Stimulated activated CD4-positive, alpha-beta T cell treated with anti-CD3 and anti-CD28 coated beads, Interleukin-12 subunit alpha, Interleukin-12 subunit beta, amount 100 ng/mL, for 24 hours (primary cell): ENCODE measurements at regions not wholly inside any gene's neighbourhood (a gene's known extent, or its start where the extent isn't known, plus 50 kb on each side); places are given as distances from the start of the nearest gene placed in this dataset.

Source experiments
- DNase-seq, 2 experiments: peaks; one replicate each; pipeline ENCODE4 v3.0.0-alpha.2; 2020; ENCODE audit warnings: low read depth in 2 of 2

DNA sequence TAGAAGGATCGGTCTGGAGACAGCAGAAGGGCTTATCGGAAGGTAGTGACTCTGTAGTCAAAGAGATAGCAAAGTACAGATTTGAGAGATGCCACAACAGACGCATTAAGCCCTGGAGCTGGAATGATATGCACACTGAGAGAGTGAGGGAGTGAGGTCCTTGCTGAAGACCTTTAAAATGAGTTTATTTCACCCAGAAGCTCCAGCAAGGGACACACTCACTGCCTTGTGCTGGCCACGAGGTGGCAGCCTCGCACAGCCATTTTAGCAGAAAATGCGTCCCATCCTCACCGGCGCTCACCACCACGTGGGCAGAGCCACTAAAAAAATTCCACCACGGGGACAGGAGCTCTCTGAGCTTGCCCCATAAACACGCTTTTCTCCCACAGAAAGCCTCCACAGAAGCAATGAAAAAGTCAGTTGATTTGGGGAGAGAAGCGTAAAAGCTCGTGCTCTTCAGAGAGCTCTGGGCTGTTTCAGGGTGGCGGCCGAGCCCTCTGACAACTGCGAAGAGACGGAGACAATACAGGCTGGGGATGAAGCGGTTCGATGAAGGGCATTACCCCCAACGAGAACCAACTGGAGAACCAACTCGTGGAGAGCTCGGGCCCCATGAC, 163.0 kb upstream of the KLF14 start:
- DNase-seq: peak in 1 of 2 experiments; percentile 65

DNA sequence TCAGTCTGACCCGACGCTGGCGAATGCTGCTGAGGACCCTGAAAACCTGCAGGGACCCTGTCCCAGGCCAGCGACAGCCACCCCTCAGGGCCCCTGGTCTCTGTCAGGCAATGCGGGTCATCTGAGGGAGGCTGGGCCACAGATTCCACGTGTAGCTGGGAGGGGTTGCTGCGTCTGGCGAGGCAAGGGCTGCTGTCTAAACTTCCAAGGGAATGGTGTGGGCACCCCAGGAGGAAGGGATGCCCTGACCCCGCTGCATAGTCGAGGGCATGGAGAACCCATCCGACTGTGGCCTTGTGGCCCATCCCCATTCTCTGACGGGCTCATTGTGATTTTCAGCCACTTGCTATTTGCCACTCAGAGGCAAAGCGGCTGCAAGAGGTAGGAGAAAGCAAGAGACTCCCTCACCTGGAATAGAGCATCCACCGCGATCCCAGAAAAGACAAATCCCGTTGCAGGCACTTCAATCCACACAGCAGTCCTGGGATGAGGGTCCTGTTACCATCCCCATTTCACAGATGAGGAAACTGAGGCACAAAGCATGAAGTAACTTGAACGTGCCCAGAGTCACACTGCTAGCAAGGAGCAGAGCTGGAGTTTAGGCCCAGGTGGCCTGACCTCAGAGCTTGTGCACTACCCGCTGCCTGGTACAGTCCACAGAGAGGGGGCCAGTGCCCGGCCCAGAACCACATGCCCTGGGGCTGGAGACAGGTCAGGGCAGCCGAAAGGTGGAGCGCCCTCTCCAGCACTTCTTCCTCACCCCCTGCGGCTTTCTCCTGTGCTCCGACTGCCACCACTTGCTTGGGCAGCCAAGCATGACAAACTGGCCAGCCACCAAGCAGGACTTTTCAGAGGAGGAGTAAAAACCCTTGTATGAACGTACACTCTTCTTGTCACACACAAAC, 163.8 kb upstream of the KLF14 start:
- no peak for DNase-seq

DNA sequence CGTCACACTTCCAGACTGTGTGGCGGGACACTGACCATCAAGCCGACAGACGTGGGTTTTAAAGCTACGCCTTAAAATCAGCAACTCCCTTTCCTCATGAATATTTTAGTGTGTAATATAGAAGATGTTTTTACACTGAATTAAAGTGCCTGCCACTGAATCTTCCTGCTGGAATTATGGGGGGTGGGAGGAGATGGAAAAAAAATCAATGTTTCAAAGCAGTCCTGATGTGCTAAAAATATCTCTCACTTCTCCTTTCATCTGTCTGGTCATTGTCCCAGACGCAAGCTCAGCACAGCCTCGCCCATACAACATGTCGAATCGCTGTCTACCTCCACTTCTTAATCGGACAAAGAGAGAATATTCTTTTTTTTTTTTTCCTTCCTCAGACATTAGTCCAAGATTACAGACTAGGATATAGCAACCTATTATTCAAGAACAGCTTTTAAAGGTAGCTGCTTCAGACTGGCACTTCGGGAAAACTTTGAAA, 165.1 kb upstream of the KLF14 start:
- DNase-seq: no peak

DNA sequence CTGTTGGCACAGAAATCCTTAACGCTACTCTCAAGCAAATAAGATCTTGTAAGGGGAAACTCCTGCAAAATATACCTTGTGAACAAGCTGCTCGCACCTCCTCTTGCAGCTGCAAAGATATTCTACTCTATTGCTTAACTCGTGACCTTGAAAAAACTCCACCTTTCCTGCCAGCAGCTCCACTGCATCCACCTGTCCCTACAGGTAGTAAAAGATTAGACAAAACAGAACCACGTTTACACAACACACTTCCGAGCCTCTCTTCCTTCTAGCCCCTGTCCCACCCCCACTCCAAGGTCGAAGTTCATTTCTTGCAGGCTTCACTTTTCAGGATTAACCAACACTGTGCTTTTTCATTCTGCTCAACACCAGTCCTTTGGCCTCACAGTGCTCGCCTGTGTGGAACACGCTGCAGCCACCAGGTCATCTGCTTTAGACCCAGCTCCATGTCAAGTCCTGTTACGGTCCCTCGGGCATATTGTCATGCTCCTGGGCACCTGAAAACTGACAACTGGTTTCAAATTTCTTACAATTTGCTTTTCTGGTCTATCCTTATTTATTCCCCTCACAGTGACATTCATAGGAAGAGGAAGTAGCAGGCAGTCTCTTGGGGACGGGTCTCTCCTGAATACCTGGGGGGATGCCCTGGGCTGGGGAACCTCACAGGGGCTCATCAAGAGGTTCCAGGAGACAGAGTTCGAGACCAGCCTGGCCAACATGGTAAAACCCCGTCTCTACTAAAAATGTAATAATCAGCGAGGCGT, 165.8 kb upstream of the KLF14 start:
- no peak for DNase-seq

DNA sequence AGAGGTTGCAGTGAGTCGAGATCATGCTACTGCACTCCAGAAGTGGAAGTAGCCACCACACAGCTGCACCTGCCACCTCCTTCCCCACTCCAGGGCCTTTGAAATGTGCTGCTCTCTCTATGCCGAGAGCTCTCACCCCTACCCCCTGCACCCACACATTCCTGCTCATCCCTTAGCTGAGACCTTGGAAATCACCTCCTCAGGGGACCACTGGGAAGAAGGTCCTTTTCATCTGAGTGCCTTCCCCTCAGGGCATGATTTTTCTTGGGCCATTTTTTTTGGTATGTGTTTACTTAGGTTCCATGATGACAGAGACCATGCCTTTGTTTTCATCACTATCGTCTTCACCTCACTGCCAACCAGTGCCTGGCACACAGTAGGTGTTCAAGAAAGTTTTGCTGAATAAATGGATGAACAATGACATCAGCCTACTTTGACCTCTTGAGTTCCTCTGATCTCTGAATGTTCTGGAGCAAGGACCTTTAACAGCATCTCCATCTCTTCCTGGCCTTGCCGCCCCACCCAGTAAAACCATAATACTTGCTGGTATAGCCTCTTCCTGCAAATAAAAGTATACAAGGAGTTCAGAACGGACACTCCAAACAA, 166.6 kb upstream of the KLF14 start:
- no peak for DNase-seq

DNA sequence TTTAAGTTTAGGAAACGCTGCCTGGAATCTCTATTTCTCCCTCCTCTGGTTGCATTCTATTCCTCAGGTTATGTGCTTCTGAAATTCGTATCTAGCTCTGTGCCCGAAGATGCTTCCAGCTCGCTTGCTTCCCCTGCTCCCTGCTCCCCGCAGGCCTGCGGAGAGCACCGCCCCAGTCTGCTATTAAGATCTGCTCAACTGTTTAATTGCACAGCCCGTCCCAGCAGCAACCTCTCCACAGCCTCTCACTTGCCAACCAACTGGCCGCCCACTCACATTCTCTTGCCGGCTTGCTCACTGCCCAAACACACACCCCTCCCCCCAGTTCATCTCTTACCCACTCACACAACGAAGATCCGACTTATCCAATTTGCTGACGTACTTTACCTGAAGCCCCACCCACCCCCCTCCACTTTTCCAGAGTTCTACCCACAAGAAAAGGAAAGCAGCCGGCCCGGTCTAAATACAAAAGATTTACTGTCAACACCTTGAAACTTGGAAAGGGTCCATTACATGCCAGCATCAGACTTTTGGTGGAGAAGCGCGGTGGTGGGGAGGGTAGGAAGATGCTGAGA, 167.3 kb upstream of the KLF14 start:
- DNase-seq: no peak

DNA sequence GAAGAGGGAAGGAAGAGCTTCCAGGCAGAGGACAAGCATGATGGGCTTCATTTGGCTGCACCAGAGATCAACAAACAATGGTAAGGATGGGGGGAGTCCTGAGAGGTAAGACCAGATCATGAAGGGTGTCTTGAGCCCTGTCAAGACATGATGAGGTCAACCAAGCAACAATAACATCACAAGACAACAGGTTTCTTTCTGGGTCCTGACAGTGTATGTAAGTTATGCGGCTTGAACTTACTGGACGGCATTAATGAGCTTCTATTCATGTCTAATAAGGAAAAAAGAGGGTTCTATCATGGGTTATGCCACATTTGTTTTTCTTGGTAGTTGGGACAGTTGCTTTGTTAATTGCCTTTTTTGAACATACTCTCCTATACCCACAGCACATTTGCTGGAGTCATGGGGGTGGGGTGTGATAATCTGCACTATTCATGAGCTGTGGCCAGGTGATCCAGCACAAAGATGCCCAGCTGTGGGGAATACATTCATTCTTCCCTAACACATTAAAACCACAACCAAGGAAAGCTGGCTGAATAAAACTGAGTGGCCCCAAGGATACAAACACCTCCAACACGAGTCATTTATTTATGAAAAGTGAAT, 168.8 kb upstream of the KLF14 start:
- DNase-seq: no peak

DNA sequence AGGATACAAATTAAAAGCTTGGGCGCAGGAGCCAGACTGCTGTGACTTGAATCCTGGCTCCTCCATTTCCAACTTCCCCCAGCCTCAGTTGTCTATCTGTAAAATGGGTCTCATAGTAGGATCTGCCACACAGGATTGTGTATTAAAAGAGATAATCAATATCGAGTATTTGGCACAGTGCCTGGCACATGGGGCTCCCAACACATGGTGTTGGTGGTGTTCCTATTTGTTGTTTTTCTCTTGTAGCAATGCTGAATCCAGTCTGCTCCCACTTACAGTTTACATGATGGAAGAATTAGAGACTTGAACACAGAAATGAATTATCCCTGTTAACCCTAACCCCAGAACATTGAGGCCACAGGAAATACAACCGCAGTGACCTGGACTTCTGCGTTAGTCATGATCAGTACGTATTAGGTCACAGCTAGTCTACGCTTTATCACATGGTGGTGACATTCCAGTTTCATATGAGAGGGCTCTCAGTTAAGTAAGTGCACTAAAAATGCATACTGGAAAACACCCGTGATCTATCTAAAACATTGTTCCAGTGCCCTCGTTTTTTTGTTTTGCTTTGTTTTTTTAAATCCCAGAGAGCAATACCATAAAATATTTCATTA, 169.5 kb upstream of the KLF14 start:
- DNase-seq: no peak

DNA sequence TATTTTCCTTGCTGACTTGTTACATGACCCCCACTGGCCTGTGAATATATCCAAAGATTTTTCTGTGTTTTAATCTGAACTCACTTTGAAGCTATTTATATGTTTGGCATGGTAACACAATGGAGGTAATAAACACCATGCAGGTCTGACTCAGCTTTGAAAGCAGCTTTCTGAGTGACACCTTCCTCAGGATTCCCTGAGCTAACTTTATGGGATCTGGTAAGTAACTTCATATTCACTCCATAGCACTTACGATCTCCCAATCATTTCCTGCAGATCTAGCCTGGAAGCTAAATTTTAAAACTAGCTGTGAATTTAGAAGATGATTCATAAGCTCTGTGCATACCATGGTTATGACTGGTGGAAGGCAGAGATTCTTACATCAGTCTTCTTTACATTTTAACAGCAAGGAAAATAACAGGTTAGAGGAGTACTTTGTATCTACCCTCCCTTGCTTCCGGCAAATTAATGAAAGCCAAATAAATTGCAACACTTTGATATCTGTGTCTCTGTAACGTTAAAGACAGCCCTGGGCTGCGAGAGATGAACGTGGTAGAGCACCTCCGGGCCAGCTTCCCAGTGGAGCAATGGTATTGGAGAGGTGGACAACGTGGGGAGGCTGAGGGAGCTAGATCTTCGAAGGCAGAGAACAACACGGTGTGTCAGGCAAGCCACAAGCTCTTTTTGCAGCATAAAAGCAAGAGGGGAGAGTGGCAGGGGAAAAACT, 170.2 kb upstream of the KLF14 start:
- no peak for DNase-seq

DNA sequence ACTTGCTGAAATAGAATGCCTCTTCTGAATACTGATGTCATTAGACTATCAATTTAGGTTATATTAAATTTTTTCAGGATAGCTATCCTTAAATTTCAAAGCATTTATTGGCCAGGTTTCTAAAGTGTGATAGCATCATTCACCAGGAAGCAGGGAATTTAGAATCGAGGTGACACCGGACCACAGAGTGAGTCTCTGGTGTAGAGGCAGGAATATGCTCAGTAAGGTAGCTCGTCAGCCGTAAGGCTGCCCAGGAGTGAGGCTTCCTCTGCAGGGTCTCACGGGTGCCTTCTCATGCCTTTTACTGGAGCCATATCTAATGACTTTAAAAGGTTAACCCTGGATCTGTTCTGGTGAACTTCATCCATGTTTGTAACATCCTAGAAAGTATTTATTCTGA, 170.8 kb upstream of the KLF14 start:
- no peak for DNase-seq

DNA sequence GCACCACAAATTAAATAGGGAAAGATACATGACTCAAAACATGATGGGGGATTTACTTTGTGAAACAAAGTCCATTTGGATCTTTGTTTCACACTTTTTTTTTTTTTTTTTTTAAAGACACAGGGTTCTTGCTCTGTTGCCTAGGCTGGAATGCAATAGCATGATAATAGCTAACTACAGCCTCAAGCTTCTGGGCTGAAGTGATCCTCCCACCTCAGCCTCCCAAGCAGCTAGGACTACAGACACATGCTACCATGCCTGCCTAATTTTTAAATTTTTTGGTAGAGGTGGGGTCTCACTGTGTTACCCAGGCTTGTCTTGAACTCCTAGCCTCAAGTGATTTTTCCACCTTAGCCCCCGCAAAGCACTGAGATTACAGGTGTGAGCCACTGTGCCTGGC, 172.6 kb upstream of the KLF14 start:
- DNase-seq: no peak

DNA sequence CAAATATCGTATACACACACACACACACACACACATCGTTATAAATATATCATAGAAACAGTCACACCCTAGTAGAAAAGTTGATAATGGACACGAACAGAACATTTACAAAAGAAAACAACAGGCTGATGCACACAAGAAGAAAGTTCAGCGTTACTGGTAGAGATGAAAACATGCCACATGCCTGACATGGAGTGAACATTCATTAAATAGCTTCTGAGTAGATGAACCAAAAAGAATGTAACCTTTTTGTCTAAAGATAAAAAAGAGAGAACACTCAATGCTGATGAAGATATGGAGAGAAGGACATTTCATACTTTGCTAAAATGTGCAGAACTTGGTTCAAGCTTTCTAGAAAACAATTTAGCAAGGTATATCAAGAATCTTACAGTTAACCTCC, 173.4 kb upstream of the KLF14 start:
- DNase-seq: no peak

DNA sequence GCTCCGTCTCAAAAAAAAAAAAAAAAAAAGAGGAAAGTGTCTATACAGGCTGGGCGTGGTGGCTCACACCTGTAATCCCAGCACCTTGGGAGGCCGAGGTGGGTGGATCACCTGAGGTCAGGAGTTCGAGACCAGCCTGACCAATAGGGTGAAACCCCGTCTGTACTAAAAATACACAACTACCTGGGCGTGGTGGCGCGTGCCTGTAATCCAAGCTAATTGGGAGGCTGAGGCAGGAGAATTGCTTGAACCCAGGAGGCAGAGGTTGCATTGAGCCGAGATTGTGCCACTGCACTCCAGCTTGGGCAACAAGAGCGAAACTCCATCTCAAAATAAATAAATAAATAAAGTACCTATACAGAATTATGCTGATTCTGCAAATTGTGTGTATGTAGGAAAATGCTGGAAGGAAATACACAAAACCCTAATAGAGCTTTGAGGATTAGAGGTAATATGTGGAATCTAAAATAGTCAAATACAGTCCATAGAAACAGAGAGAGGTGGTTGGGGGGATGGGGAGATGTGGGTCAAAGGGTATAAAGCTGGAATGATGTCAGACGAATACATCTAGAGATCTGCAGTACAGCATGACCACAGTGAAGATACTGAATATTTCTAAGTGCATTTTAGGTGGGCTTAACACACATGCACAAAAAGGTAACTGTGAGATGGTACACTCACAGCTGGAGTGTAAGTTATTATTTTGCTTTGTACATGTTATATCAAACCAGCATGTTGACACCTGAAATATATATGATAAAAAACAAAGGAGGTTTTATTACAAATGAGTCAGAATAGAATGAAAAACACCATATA, 174.5 kb upstream of the KLF14 start:
- DNase-seq: no peak

DNA sequence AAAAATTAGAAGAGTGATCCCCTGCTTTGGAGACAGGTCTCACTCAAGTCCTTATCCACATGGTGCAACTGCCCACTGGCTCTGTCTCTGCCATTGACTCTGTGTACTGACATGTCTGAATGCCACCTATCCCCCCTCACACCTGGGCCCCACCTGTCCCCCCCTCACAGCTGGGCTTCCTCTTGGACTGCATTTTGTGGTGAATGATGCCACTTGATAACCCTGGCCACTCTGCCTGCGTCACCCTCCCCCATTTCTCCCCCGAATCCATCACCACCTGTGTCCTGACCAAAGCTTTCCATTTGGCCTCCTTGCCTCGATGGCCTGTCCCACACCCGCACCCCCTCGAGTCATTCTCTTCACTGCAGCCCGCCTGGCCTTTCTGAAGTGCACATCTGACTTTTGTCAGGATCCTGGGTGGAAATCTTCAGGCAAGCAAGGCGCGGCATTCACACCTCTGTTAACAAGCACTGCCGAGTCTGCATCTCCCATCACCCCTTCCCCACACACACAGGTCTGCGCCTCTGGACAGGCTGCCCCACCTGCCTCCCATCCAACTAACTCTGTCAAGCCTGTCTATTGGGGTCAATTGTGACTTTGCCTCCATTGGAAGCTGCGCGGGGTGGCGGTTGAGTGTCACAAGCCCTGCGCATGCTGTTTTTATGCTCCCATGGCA, 175.3 kb upstream of the KLF14 start:
- no peak for DNase-seq

DNA sequence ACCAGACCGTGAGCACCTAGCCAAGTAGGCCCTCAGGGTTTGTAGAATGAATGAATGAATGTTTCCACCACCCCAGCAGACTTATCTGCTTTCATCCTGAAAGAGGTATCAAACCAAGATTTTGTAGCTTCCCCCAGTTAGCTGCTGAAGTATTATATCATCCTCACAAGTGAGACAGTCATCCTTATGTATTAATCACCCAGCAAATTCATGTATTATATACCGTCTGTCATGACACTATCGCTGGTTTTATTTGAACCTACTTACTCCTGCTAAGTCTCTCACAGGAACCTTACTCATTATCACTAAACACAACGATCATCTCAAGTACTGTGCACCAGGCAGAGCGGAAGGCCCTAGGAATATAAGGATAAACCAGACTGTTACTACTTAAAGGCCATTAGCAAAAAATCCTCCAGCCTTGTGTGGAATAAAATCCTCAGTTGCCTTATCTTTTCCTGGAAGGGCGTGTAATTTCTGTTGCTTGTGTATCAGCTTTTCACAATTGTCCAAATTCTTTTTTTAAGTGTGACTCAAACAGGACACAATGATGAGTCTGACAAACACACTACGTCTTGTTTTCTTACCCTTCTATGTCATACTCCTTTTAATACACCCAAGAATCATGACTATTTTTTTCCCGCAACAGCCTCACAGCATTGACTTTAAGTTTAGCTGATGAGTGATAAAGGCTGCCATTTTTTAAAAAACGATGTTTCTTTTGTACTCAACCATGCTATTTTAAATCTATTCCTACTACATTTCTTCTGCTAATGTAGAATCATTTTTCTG, 176.1 kb upstream of the KLF14 start:
- DNase-seq: no peak

DNA sequence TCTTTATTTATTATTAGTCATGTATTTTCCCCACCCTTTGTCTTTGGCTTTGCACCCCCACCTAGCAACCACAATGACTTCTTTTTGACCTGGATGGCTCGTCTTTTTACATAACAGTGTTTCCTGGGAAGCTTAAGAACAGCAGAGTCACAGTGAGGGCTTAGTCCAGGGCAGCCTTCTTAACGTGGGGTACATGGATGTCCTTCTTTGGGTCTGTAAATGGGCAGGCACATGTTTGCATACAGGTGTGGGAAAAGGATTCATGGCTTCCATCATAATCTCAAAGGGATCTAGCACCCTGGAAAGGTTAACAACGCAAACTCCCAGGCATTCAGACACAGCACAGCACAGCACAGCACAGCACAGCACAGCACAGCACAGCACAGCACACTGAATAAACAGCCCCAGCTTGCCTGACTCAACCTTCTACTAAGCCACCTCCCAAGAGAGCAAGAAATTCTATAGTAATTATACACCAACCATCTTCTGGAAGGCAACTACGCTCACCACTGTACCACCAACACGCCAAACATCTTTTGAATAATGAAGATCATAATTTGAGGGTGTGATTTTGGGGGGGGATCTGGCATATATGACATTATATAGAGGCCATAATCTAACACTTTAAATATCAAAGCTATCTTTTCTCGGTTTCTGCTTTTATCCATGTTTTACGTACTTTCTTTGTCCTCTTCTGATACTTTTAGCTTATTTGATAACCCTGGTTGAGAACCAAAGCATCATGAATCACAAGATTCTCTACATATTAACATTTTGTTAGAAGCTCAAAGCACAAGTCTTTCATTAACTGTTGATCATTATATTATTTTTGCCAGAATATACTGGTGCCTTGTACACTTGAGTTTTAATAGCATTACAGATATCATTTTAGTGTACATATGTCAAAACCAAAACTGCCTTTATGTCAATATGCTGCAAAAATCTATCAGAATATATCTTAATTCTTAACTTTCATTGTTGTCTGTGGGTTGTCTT, 177.2 kb upstream of the KLF14 start:
- no peak for DNase-seq
